HG03066 (cell line): ENCODE measurements at regions not wholly inside any gene's neighbourhood (a gene's known extent, or its start where the extent isn't known, plus 50 kb on each side); places are given as distances from the start of the nearest gene placed in this dataset.

ENCODE experiments used
- ATAC-seq: cut with Tn5 transposase; IDR thresholded peaks from one replicate; pipeline ENCODE4 v1.9.1; 2021; ENCODE audit warnings: low read depth; ENCODE audit not compliant: unreplicated experiment

DNA sequence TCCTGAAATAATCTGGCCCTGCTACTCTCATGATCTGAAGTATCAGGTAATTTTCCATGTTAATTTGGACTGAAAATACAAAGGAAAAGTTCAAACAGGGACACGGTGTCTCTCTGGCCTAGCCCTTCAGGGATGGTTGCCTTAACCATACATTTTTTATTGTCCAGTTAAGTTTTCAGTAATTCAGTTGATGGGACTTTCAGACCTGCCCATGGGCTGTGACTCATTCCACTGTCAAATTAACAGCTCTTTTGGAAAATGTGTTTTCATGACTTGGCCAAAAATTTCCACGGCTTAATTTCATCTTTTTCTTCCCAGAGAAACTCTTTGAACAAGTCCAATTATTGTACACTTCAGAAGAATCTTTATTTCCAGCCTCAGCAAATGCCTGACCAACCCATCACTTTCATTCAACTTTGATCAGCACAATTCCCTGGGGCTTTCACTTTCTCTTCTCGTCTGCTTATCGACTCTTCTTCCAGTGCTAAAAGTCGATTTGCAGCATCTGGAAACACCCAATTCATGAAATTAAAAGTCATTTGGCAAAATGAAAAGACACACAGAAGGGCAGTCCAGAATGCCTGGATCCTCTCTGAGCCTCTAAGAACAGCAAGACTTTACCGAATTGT is 293.9 kb downstream of the RAB28 start:
- ATAC-seq: no peak

DNA sequence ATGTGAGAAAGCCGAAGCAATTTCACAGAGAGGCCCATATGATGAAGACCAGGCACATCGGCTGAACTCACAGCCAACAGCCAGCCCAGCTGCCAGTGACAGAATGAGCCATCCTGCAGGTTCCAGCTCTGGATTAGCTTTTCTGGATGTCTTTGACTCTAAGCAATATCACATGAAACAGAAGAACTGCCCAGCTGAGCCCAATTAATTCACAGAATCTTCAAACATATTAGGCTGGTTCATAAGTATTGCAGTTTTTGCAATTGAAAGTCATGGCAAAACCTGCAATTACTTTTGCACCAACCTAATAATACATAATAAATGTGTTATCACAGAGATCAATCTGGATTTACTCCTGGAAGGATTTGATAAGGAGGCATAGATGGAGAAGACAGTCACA is 299.9 kb downstream of the RAB28 start:
- no peak for ATAC-seq

DNA sequence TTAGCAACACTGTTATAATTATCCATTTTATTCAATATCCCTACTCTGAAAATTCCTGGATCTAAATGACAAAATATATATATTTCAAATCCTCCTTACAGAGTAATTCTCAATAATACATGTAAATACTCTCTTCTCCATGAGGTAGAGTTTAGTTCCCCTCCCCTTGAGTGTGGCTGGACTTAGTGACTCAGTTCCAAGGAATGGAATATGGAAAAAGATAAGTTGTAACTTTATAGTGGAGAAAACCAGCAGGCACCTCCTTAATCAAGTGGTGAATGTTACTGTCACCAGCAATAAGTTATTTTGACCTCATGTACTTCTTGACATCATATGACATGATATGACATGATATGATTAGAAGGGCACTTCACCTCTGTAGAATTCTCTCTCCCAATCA is 302.0 kb downstream of the RAB28 start:
- ATAC-seq: no peak

DNA sequence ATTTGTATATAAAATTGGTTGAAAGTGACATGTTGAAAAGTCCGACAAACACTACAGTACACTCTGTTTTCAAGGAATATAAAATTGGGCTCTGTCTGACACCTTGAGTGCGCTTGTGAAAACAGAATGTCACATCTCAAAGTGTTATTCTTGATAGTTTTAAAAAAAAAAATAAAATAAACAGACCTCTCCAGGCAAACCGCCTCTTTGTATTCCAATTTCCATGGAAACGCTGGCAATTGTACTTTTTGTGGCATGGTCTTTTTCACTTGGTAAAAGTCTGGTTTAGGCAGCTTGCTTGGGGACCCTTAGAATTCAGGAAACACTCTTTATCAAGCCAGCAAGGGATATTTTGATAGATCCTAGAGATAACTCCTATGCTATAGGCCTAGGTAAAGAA is 302.5 kb downstream of the RAB28 start:
- no peak for ATAC-seq

DNA sequence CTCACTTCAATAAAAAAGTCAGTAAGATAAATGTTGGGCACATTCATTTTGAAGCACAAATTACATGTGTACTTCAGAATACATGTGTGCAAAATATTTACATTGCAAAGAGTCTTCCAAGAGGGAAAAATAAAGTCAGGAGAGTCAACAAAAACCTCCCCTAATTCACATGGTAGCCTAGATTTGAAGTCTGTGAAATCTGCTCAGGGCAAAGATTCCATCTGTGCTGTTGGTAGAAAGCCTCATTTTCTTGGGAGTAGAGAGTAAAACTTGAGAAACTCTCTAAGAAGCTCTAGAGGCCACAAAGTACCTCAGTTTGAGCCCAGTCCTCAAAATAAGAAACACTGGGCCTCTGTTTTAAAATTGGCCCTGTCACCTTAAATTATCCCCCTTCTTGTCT is 303.4 kb downstream of the RAB28 start:
- no peak for ATAC-seq

GRCh38 chr4:13178621-13179020 is 305.5 kb downstream of the RAB28 start:
- no peak for ATAC-seq

DNA sequence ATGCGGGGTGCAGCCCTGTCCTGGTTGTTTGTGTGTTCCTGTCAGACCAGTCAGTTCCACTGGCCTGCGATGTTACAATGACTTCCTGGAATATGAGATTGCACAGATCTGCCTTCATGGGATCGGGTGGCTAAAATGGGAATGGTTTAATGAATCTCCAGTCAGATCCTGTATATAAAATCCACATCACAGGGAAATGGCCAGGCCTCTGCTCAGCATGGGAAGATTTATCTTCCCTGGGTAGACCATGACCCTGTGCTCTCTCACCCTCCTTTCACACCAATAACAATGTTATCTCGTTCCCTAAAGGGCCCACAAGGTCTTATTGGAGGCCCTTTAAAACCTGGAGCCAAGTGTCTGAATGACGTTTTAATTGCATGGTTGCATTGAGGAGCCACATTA is 307.4 kb downstream of the RAB28 start:
- ATAC-seq: no peak

- no peak for ATAC-seq
Observed at GRCh38 chr4:13174926-13175325, 309.2 kb downstream of the RAB28 start.

DNA sequence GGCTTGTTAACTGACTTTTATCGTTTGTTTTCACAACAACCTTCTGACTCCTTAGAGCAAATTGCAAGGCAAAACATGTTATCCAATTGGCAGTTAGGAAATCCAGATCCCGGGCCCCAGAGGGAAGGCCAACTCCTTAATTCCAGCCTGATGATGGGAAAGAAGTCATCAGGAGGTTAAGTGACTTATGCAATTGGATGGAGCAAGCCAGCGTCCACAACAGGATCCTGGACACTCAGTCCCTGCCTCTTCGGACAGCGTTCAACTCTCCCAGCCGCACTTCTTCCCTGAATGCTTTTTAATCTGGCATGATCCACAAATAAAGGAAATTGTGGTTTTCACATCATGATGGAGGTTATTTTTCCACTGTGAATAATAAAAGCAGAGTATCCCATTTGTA is 310.1 kb downstream of the RAB28 start:
- ATAC-seq: no peak

DNA sequence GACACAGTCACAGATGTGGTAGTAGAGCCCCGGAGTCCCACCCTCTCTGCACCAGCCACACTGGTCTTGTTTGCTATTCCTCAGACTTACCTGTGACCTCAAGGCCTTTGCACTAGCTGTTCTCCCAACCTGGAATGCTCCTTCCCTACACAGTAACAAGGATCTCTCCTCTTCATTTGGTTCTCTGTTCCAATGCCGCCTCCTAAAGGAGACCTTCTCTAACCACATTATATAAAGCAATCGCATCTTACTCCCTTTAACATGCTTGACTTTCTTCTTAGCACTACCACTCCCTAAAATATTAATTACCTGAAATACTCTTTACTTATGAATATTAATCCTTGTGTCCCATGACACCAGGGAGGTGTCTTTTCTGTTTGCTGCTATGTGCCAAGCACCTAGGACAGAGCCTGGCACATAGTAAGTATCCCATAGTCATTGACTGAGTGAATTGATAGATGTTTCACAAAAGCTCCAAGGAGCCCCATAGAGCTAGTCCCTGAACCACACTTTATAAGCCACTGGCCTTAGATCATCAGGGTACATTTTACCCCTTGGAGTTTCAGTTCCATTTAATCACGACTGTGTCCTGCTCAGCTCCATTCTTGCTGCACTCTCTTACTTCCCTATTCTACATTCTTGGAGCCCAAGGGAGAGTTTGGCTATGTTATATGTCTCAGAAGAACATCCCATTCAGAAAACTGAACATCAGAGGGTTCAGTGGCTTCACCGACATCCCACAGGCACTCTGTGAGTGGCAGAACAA is 312.7 kb downstream of the RAB28 start:
- no peak for ATAC-seq

DNA sequence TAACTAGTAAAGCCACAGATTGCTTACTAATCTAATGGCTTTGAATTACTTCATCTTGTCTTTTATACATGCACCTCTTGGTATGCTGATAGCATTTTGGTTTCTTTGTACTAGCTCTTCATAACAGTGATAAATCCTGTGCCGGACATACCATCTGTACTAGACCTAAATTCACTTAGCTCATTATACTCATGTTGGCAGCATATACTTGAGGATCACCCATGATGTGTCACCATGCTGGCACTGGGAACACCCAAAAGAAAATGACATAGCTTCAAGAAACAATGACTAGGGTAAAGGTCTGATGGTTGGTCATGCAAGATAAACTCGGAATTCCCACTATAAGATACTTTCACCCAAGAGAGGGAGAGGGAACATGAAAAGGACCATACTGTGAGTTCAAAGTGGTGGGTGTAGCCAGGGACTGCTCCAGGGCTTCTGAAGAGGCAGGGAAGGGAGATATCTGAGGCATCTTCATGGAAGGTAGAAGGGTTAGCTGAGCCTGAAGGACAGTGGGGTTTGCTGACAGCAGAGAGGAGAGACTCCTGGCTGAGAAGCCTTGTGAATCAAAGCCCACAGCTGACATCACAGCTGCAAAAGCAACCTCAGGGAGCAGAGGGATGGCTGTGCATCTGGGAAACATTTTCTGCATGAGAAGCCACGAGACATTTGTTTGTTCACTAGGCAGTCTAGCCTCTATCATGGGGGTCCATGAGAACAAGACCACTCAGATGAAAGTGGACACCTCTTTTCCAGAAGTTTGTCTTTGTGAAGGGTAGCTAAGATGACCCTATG is 314.2 kb downstream of the RAB28 start:
- ATAC-seq: no peak

- no peak for ATAC-seq
Observed at GRCh38 chr4:13168326-13168725, 315.8 kb downstream of the RAB28 start.

GRCh38 chr4:13166214-13166613 is 317.9 kb downstream of the RAB28 start:
- ATAC-seq: no peak

DNA sequence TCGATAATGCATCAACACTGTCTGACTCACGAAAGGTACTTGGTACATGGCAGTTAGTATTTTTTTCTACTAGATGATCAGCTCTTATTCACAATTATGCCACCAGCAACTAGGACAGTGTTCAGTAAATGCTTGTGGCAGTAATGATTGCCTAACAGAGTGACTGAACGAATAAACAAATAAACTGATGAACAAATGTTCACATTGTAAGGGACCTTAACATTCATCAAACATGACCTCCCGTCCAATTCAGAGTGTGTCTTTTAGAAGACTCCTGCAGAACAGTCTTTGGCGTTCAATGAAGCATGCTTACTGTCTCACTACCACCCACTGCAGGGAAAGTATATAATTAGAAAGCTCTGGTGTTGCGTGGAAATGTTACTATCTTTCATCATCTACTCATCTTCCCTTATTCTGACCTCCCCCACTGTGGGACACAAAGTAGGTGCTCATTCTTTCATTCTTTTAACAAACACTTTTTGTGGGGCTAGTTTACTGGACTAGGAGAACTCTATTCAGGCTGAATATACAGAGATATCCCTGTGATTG is 319.3 kb downstream of the RAB28 start:
- ATAC-seq: no peak

DNA sequence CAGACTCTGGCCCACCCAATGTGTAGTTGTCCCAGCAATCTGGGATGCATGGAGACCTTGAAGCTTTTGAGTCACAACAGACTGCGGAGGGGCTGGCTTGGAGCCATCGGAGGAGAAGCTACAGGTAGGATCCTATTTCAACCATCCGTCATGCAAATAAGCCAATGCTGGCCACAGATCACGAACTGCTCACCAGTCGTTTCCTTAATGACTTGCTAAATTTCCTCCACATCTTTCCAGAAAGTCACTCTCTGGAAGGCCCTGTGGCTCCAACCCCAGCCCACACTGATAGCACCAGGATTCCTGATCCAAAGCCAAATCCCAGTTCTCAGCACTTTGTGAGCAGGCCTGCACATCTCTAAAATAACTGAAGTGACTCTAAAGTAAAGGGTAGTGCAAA is 321.3 kb downstream of the RAB28 start:
- ATAC-seq: no peak

GRCh38 chr4:13160920-13161319 is 323.2 kb downstream of the RAB28 start:
- no peak for ATAC-seq

- ATAC-seq: no peak
Observed at GRCh38 chr4:13159041-13159620, 325.0 kb downstream of the RAB28 start.

DNA sequence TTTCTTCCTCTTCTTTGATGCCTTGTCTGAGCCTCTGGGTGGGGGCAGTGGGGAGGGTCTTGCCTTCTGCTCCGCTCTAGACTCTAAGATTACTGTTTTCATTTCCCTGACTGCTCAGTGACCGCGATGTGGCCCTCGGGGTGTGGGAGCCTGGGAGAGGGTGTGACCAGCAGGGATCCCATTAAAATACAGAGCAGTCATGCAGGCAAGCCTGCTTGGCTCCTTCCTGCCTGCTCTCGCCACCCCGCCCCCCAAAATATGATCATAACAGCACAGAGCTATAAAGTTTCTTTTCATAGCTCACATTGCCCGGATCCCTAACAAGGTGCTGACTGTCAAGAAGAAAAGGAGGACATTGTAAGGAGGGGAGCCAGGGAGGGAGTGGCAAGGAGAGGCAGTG is 332.9 kb downstream of the RAB28 start:
- ATAC-seq: no peak

DNA sequence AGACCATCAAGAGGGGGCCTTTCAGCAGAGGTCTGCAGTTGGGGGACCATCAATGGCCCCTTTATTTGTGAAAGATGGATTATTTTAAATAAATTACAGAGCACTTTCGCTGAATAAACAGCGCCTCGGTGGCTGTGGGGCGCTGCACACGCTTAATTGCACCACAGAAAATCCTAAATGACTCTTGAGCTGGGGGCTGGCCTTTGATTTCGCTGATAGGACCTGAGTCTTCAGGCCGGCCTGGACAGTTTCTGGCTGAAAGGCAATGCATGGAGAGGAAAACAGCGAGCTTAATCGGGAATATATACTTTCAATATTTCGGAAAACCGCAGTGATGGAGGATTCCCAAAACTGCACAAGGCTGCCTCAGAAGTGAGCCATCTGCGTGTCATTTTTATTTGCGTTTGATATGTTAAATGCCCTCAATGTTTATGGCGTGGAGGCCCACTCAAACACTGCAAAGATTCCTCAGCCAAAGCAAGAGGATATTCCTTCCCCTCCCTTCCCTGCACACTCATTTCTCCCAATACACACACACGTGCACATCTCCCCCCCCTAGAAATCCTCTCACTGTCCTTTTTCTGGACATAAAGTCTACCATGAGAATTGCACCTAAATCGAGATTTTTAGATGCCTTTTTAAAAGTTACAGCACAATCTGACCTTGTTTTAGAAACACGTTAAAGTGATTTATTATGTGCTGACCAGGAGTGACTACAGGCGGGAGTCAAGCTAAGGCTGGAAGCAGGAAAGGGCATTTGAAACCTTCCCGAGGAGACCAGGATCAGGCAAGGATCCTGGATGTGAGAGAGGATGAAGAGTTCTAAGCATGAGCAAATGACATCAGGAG is 340.7 kb downstream of the RAB28 start:
- no peak for ATAC-seq

GRCh38 chr4:13142726-13143125 is 341.4 kb downstream of the RAB28 start:
- ATAC-seq: no peak
